PC-3 (cell line): ENCODE measurements at regions not wholly inside any gene's neighbourhood (a gene's known extent, or its start where the extent isn't known, plus 50 kb on each side); places are given as distances from the start of the nearest gene placed in this dataset.

Experiments
- ATAC-seq: fragments of 200-7000 bp; cut with Tn5 transposase; 2 replicates; pipeline ENCODE4 v1.9.1; 2020; ENCODE audit warnings: mild to moderate bottlenecking, moderate library complexity
- BruUV-seq: library from RNA; stranded (reverse); fragments of 400-500 nt; replicated peaks from 2 replicates; lab custom pipeline; 2021; lab: Mats Ljungman, UMichigan
- CTCF ChIA-PET: fragments of 300-600 bp; sonication (Branson Sonifier 250); formaldehyde crosslinking; loops from one replicate; lab custom pipeline; 2022; ENCODE audit warnings: antibody characterized with exemption; lab: Charles Lee
- POLR2A ChIA-PET: fragments of 300-600 bp; sonication (Branson Sonifier 250); formaldehyde crosslinking; loops from one replicate; lab custom pipeline; 2022; ENCODE audit warnings: antibody characterized with exemption; ENCODE audit not compliant: unreplicated experiment; lab: Charles Lee
- DNase-seq: peaks from one replicate; pipeline ENCODE4 v3.0.0-alpha.2; 2015
- H2AFZ ChIP-seq: fragments of 300-600 bp; sonication (generic); 2 replicates; pipeline ENCODE4 v1.6.0; 2016; ENCODE audit warnings: antibody characterized with exemption, low read length
- H3F3A ChIP-seq: fragments of 300-600 bp; sonication (generic); one replicate; pipeline ENCODE4 v1.6.0; 2017; ENCODE audit warnings: antibody characterized with exemption, low read length, control low read depth, mild to moderate bottlenecking; ENCODE audit not compliant: unreplicated experiment
- H3K27ac ChIP-seq: fragments of 300-600 bp; sonication (generic); 2 replicates; pipeline ENCODE4 v1.5.1; 2016; ENCODE audit warnings: mild to moderate bottlenecking, low read length
- H3K27me3 ChIP-seq: fragments of 300-600 bp; sonication (generic); 2 replicates; pipeline ENCODE4 v1.6.1; 2016; ENCODE audit warnings: low read length, mixed read lengths
- H3K36me3 ChIP-seq: fragments of 300-600 bp; sonication (generic); 2 replicates; pipeline ENCODE4 v1.6.1; 2016; ENCODE audit warnings: low read depth, mixed run types, low read length, mixed read lengths
- H3K4me1 ChIP-seq: fragments of 300-600 bp; sonication (generic); 2 replicates; pipeline ENCODE4 v1.5.1; 2016; ENCODE audit warnings: low read length; ENCODE audit not compliant: insufficient read depth
- H3K4me2 ChIP-seq: fragments of 300-600 bp; sonication (generic); 2 replicates; pipeline ENCODE4 v1.6.0; 2016; ENCODE audit warnings: low read length
- H3K4me3 ChIP-seq: fragments of 300-600 bp; sonication (generic); 2 replicates; pipeline ENCODE4 v1.5.1; 2016; ENCODE audit warnings: mild to moderate bottlenecking, low read length, mixed read lengths
- H3K79me2 ChIP-seq: fragments of 300-600 bp; sonication (generic); 2 replicates; pipeline ENCODE4 v1.6.1; 2017; ENCODE audit warnings: low read length, mixed read lengths
- H3K9ac ChIP-seq: fragments of 300-600 bp; sonication (generic); 2 replicates; pipeline ENCODE4 v1.6.0; 2016; ENCODE audit warnings: mild to moderate bottlenecking, low read length
- H3K9me2 ChIP-seq: fragments of 300-600 bp; sonication (generic); replicated peaks from 2 replicates; pipeline ENCODE4 v1.6.1; 2016; ENCODE audit warnings: mixed run types, low read length, mixed read lengths
- H3K9me3 ChIP-seq: fragments of 300-600 bp; sonication (generic); 2 replicates; pipeline ENCODE4 v1.6.1; 2016; ENCODE audit warnings: low read length, mixed read lengths
- H4K20me1 ChIP-seq: fragments of 300-600 bp; sonication (generic); 2 replicates; pipeline ENCODE4 v1.6.1; 2016; ENCODE audit warnings: low read length, mixed read lengths
- EZH2 ChIP-seq: fragments of 300-600 bp; sonication (generic); IDR thresholded peaks from one replicate; pipeline ENCODE4 v1.6.1; 2017; ENCODE audit warnings: antibody characterized with exemption, mild to moderate bottlenecking, low read length; ENCODE audit not compliant: unreplicated experiment
- EZH2phosphoT487 ChIP-seq: fragments of 300-600 bp; sonication (generic); IDR thresholded peaks from 2 replicates; pipeline ENCODE4 v1.6.1; 2018; ENCODE audit warnings: mild to moderate bottlenecking, antibody characterized with exemption, low read length, borderline replicate concordance
- intact Hi-C: fragments of 100-400 bp; cut with micrococcal nuclease; formaldehyde crosslinking; loops from 2 replicates; pipeline ENCODE4 v1.9.0; 2023
- TF ChIP-seq, protein P1 (sequence below): fragments of 300-600 bp; sonication (generic); conservative IDR thresholded peaks from 2 replicates; pipeline ENCODE4 v1.5.1; 2017; ENCODE audit warnings: antibody characterized with exemption, low read depth, mild to moderate bottlenecking, low read length

GRCh38 chr12:87234898-87235297, 794.3 kb downstream of the C12orf50 start:
- TF ChIP-seq, protein P1, sequence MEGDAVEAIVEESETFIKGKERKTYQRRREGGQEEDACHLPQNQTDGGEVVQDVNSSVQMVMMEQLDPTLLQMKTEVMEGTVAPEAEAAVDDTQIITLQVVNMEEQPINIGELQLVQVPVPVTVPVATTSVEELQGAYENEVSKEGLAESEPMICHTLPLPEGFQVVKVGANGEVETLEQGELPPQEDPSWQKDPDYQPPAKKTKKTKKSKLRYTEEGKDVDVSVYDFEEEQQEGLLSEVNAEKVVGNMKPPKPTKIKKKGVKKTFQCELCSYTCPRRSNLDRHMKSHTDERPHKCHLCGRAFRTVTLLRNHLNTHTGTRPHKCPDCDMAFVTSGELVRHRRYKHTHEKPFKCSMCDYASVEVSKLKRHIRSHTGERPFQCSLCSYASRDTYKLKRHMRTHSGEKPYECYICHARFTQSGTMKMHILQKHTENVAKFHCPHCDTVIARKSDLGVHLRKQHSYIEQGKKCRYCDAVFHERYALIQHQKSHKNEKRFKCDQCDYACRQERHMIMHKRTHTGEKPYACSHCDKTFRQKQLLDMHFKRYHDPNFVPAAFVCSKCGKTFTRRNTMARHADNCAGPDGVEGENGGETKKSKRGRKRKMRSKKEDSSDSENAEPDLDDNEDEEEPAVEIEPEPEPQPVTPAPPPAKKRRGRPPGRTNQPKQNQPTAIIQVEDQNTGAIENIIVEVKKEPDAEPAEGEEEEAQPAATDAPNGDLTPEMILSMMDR = no peak
- TF ChIP-seq EZH2phosphoT487 = no peak
- TF ChIP-seq EZH2 = no peak
- H3K4me2 ChIP-seq = no peak overlapping the region
- no peaks in the 10 kb centered on the region for H4K20me1 ChIP-seq
- no peak overlapping the region for H3K4me3 ChIP-seq
- H3K27ac ChIP-seq = no peak overlapping the region
- BruUV-seq = no TSS peak
- no peaks in the 10 kb centered on the region for H3F3A ChIP-seq
- no peaks in the 10 kb centered on the region for H3K79me2 ChIP-seq
- H3K9me2 ChIP-seq = no peaks in the 10 kb centered on the region
- no peak overlapping the region for H3K9ac ChIP-seq
- no peaks in the 10 kb centered on the region for H3K9me3 ChIP-seq
- DNase-seq (no peak), ATAC-seq (no peak)
- POLR2A ChIA-PET = no interaction called here
- H3K36me3 ChIP-seq = no peaks in the 10 kb centered on the region
- H2AFZ ChIP-seq = no peak overlapping the region
- intact Hi-C loops = no loop called here
- CTCF ChIA-PET = no interaction called here
- H3K27me3 ChIP-seq = no peaks in the 10 kb centered on the region
- no peaks in the 10 kb centered on the region for H3K4me1 ChIP-seq

DNA sequence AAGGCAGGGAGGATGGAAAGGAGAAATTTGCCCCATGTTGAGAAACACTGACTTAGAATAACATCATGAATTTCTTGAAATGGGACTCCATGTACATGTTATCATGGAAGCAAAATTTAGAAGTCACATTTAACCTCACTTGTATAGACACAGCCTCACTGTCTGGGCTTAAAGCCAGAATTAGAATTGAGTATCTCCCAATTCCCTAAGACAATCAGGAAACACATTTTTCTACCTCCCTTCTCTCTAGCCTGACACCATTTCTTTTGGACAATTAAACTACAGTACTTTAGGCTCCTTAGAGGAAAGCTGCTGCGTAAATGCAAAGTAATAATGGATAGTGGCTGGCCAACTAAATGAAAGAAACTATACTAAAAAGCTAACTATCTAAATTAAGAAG, 795.5 kb downstream of the C12orf50 start:
- Histone ChIP-seq H4K20me1 (no peaks in the 10 kb centered on the region), H3K36me3 (no peaks in the 10 kb centered on the region), H3K27me3 (no peaks in the 10 kb centered on the region), H3K9ac (no peak overlapping the region), H3K27ac (no peak overlapping the region), H3K4me3 (no peak overlapping the region), H3F3A (no peaks in the 10 kb centered on the region), H3K79me2 (no peaks in the 10 kb centered on the region), H3K9me3 (no peaks in the 10 kb centered on the region), H3K4me2 (no peak overlapping the region), H2AFZ (no peak overlapping the region), H3K9me2 (no peaks in the 10 kb centered on the region), H3K4me1 (no peaks in the 10 kb centered on the region)
- DNase-seq (no peak), ATAC-seq (no peak)
- ChIA-PET CTCF (no interaction called here), POLR2A (no interaction called here)
- intact Hi-C loops = no loop called here
- no TSS peak for BruUV-seq
- no peak for TF ChIP-seq EZH2
- TF ChIP-seq, protein P1 = no peak
- TF ChIP-seq EZH2phosphoT487 = no peak

DNA sequence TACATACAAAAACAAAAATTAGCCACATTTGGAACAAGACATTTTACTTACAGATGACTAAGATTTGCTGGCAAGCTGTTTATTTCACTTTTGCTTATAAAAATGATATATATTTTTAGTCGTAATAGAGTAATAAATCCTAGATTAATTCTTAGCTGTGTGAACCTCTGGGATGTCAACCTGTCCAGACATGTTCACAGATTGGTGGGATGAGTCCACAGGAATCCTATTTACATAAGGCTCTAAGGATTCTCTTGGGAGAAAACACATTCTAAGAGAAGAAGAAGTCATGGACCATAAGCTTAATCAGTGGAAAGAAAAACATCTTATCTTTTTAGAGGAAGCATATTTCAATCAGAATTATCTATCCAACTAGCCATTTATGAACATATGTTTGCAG, 797.4 kb downstream of the C12orf50 start:
- H3K9me2 ChIP-seq = no peaks in the 10 kb centered on the region
- H3K27me3 ChIP-seq = no peaks in the 10 kb centered on the region
- no peaks in the 10 kb centered on the region for H4K20me1 ChIP-seq
- H3K9ac ChIP-seq = no peak overlapping the region
- ChIA-PET CTCF (no interaction called here), POLR2A (no interaction called here)
- intact Hi-C loops = no loop called here
- DNase-seq (no peak), ATAC-seq (no peak)
- H3K4me2 ChIP-seq = no peak overlapping the region
- no peaks in the 10 kb centered on the region for H3K36me3 ChIP-seq
- TF ChIP-seq, protein P1 = no peak
- TF ChIP-seq EZH2 = no peak
- H3K9me3 ChIP-seq = no peaks in the 10 kb centered on the region
- BruUV-seq = no TSS peak
- H2AFZ ChIP-seq = no peak overlapping the region
- no peak overlapping the region for H3K27ac ChIP-seq
- no peaks in the 10 kb centered on the region for H3K79me2 ChIP-seq
- H3K4me1 ChIP-seq = no peaks in the 10 kb centered on the region
- no peak overlapping the region for H3K4me3 ChIP-seq
- no peaks in the 10 kb centered on the region for H3F3A ChIP-seq
